ENCODE measurements at regions not wholly inside any gene's neighbourhood (a gene's known extent, or its start where the extent isn't known, plus 50 kb on each side); places are given as distances from the start of the nearest gene placed in this dataset.

DNA sequence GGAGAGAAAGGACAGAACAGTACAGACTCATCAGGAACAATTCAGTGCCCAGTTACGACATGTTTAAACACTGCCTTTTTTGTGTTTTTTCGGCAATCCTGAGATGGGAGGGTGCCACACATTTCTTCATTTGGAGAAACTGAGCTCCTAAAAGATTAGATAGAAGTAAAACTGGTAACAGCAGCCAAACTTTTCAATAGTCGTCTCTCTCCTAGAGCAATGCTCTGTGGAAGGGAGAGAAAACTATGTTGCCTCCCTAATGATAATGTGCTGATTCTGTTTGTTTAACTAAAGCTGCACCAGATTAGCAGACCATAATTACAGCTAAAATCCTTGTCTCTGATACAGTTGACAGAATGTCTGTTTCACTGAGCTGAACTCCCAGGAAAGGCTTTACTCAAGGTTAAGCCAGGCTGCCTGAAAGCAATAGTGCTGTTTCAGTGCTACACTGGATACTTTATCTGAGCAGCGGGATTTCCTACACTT lies 76.2 kb upstream of the CXADR start:
- H3K4me1 ChIP-seq (replicated peaks): peaks cover 11% of the 10 kb centered on the region
- DNase-seq (ENCODE audit: low spot score): no peak
- H3K36me3 ChIP-seq: no peaks in the 10 kb centered on the region
- H3K9me3 ChIP-seq: no peaks in the 10 kb centered on the region
- WGBS: 38% methylated on average over 4 of the region's 4 CpGs
- no peaks in the 10 kb centered on the region for H3K27me3 ChIP-seq (replicated peaks; ENCODE audit: insufficient read depth)
- TF ChIP-seq POLR2AphosphoS5 (IDR thresholded peaks at IDR 0.05): peak; percentile 8
- TF ChIP-seq, protein P1, sequence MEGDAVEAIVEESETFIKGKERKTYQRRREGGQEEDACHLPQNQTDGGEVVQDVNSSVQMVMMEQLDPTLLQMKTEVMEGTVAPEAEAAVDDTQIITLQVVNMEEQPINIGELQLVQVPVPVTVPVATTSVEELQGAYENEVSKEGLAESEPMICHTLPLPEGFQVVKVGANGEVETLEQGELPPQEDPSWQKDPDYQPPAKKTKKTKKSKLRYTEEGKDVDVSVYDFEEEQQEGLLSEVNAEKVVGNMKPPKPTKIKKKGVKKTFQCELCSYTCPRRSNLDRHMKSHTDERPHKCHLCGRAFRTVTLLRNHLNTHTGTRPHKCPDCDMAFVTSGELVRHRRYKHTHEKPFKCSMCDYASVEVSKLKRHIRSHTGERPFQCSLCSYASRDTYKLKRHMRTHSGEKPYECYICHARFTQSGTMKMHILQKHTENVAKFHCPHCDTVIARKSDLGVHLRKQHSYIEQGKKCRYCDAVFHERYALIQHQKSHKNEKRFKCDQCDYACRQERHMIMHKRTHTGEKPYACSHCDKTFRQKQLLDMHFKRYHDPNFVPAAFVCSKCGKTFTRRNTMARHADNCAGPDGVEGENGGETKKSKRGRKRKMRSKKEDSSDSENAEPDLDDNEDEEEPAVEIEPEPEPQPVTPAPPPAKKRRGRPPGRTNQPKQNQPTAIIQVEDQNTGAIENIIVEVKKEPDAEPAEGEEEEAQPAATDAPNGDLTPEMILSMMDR (IDR thresholded peaks at IDR 0.05): no peak
- peak overlapping the region; percentile 71 to 77 for H3K27ac ChIP-seq
- H3K4me3 ChIP-seq: no peak overlapping the region
- intact Hi-C loops (cut with DNase I): no loop called here

DNA sequence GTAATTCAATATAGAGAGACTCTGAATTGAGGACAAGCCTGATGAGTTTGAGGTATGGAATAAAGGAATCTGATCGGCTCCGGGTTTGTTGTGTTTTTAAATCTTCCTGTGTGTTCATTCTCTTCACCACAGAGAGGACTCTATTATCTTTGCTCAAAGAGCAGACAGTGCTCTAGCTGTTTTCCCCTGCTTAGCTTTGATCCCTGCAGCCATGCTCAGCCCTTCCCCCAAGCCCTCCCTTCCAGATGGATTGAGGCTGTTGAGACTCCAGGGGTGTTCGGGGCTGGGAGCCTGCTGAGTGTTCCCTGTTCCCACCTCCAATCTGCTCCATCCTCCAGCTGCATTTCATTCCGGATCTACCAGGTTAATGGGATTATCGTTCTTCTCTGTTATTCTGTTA lies 74.2 kb upstream of the CXADR start:
- no peak for DNase-seq (ENCODE audit: low spot score)

DNA sequence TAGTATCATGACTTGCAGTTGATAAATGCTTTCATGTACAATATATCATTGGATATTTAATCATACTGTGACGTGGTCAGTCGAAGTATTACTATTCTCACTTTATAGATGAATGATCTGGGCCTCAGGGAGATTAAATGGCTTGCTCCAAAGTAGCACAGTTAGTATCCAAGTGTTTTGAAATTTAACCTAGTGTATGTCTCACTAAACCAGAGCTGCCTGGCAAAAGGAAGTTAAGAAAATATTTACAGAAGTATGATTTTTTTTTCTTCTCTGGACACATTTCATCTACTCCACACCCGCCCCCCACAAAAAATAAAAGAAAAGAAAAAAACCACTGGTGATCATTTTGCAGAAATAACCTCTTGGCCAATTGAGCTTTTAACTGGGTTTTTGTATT lies 71.9 kb upstream of the CXADR start:
- H3K4me1 ChIP-seq (replicated peaks): peaks cover 5% of the 10 kb centered on the region
- DNase-seq (ENCODE audit: low spot score): no peak
- H3K36me3 ChIP-seq: no peaks in the 10 kb centered on the region
- WGBS: 37% methylated on average over 3 of the region's 3 CpGs
- H3K4me3 ChIP-seq: no peak overlapping the region
- H3K27ac ChIP-seq: peak overlapping the region; percentile 62 to 71
- no peaks in the 10 kb centered on the region for H3K9me3 ChIP-seq
- TF ChIP-seq POLR2AphosphoS5 (IDR thresholded peaks at IDR 0.05): no peak
- TF ChIP-seq POLR2A (IDR thresholded peaks at IDR 0.05): no peak
- TF ChIP-seq, protein P1 (IDR thresholded peaks at IDR 0.05): no peak
- intact Hi-C loops (cut with DNase I): no loop called here
- no peaks in the 10 kb centered on the region for H3K27me3 ChIP-seq (replicated peaks; ENCODE audit: insufficient read depth)

More for the DNA sequence above, 74.2 kb upstream of the CXADR start:
- 45% methylated on average over 5 of the region's 5 CpGs for WGBS
- no peak for TF ChIP-seq POLR2A (IDR thresholded peaks at IDR 0.05)
- TF ChIP-seq, protein P1 (IDR thresholded peaks at IDR 0.05): no peak
- TF ChIP-seq POLR2AphosphoS5 (IDR thresholded peaks at IDR 0.05): no peak
- Histone ChIP-seq H3K4me3 (no peak overlapping the region), H3K4me1 (replicated peaks) (peaks cover 11% of the 10 kb centered on the region), H3K36me3 (no peaks in the 10 kb centered on the region), H3K9me3 (no peaks in the 10 kb centered on the region), H3K27ac (no peak overlapping the region), H3K27me3 (replicated peaks; ENCODE audit: insufficient read depth) (no peaks in the 10 kb centered on the region)
- intact Hi-C loops (cut with DNase I): no loop called here

DNA sequence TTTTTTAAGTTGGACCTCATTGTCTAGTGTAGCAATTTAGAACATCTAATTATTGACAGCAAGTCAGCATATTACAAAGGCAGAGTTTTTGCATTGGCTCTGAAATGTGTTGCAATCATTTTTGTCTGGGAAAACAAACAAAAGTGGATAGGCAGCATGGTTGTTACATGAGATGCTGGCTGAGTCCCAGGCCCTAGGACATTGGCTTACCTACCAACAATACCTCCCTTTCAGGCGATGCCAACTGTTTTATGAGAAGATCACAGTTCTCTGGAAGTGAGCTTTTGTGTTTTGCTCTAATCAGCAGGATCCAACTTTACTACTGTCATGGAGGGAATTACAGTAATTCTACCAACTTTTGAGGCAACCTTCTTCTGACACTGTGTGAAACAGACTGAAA lies 71.5 kb upstream of the CXADR start:
- H3K27me3 ChIP-seq (replicated peaks; ENCODE audit: insufficient read depth): no peaks in the 10 kb centered on the region
- peak overlapping the region; percentile 62 to 71 for H3K27ac ChIP-seq
- TF ChIP-seq POLR2AphosphoS5 (IDR thresholded peaks at IDR 0.05): peak; percentile 92
- TF ChIP-seq, protein P1 (IDR thresholded peaks at IDR 0.05): no peak
- no peaks in the 10 kb centered on the region for H3K36me3 ChIP-seq
- no peak overlapping the region for H3K4me3 ChIP-seq
- intact Hi-C loops (cut with DNase I): no loop called here
- H3K4me1 ChIP-seq (replicated peaks): peaks cover 2% of the 10 kb centered on the region
- WGBS: 42% methylated on average over 1 of the region's 1 CpG
- peak; percentile 97 for DNase-seq (ENCODE audit: low spot score)
- no peaks in the 10 kb centered on the region for H3K9me3 ChIP-seq

DNA sequence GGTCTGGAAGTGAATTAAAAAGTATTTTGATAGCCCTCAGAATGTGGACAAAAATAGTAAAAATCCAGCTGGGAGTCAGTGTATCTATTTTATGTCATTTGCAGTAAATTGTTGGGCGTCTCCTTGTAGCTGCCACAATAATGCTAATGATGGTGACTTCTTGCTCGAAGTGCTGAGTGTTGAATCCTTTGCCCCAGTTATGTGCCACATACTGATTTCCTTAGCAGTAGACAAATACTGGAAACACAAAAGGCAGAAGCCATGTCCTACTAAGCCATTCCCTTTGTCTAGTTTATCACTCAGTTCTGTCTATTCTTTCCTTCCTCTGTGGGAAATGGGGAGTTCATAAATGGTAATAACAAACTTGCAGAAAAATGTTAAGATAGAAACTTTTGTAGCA lies 70.7 kb upstream of the CXADR start:
- peak overlapping the region; percentile 21 to 57 for H3K27ac ChIP-seq
- 54% methylated on average over 2 of the region's 2 CpGs for WGBS
- TF ChIP-seq POLR2AphosphoS5 (IDR thresholded peaks at IDR 0.05): no peak
- TF ChIP-seq POLR2A (IDR thresholded peaks at IDR 0.05): no peak
- TF ChIP-seq, protein P1 (IDR thresholded peaks at IDR 0.05): no peak
- no peak overlapping the region for H3K4me3 ChIP-seq
- intact Hi-C loops (cut with DNase I): no loop called here
- H3K36me3 ChIP-seq: no peaks in the 10 kb centered on the region
- H3K27me3 ChIP-seq (replicated peaks; ENCODE audit: insufficient read depth): no peaks in the 10 kb centered on the region
- no peaks in the 10 kb centered on the region for H3K4me1 ChIP-seq (replicated peaks)
- H3K9me3 ChIP-seq: no peaks in the 10 kb centered on the region
- no peak for DNase-seq (ENCODE audit: low spot score)

Data from prostate gland (tissue), 2 donors.